LNCaP clone FGC (cell line): ENCODE measurements at regions not wholly inside any gene's neighbourhood (a gene's known extent, or its start where the extent isn't known, plus 50 kb on each side); places are given as distances from the start of the nearest gene placed in this dataset.
A peak's percentile ranks its signal among the peaks of the same experiment; 100 is the strongest.

Experiments used
- DNase-seq: peaks from one replicate; pipeline ENCODE4 v3.0.0-alpha.2; 2011; ENCODE audit warnings: low read depth
- H3K4me3 ChIP-seq: 2 replicates; pipeline ENCODE4 v1.5.1; 2011; ENCODE audit warnings: mild to moderate bottlenecking, low read depth, low read length, control low read depth
- TF ChIP-seq, protein P1 (sequence below): IDR thresholded peaks from 2 replicates; pipeline ENCODE4 v1.5.1; 2012; ENCODE audit warnings: mild to moderate bottlenecking; ENCODE audit not compliant: control insufficient read depth, insufficient read depth; ENCODE audit errors: extremely low read depth

DNA sequence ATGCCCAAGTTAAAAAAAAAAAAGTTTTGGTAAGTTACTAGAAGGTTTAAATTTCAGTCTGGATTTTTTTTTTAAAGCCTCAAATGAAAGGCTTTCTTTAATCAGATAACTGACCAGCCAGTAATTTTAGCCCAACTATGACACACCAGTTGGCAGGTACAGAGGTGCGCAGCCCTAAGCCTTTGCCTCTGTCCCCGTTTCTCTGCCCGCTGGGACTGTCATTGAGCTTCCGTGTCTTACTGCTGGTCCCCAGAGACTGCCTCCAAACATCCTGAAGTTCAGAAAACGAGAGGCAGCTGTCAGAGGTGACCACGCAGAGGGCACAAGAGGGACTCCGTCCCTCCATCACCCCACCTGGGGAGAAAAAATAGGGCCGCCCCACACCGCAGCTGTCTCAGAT is 118.2 kb downstream of the RPS12 start:
- no peak for DNase-seq
- TF ChIP-seq, protein P1, sequence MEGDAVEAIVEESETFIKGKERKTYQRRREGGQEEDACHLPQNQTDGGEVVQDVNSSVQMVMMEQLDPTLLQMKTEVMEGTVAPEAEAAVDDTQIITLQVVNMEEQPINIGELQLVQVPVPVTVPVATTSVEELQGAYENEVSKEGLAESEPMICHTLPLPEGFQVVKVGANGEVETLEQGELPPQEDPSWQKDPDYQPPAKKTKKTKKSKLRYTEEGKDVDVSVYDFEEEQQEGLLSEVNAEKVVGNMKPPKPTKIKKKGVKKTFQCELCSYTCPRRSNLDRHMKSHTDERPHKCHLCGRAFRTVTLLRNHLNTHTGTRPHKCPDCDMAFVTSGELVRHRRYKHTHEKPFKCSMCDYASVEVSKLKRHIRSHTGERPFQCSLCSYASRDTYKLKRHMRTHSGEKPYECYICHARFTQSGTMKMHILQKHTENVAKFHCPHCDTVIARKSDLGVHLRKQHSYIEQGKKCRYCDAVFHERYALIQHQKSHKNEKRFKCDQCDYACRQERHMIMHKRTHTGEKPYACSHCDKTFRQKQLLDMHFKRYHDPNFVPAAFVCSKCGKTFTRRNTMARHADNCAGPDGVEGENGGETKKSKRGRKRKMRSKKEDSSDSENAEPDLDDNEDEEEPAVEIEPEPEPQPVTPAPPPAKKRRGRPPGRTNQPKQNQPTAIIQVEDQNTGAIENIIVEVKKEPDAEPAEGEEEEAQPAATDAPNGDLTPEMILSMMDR: no peak
- H3K4me3 ChIP-seq: no peak overlapping the region

DNA sequence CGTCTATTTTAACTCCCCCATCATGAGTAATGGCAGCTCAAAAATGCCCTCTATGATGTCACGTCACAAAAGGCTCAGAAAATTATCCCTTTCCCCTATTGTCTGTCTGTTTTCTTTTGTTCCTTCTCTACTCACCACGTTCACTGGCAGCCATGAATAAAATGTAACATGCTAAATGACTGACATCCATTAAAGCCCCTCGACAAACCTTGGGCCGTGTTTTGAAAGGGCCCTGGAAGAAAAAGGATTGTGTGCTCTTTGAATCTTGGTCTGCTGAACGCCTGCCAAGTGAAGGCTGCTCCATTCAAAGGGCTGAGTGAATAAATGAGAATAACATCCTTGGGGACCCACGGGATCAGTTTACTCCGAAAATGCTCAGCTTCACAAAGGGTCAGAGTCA is 118.7 kb downstream of the RPS12 start:
- TF ChIP-seq, protein P1: no peak
- no peak overlapping the region for H3K4me3 ChIP-seq
- DNase-seq: no peak

DNA sequence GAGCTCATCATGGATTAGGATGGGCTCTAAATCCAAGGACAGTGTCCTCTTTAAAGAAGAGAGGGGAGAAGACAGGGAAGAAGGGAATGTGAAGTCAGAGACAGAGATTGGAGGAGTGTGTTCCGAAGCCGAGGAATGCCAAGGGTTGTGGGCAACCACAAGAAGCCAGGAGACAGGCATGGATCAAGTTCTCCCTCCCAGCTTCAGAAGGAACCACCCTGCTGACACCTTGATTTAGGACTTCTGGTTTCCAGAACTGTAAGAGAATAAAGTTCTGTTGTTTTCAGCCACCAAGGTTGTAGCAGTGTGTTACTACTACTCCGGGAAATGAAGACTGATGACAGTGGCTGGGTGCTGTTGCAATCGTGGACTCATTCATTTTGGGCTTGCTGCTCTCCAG is 120.1 kb downstream of the RPS12 start:
- DNase-seq: no peak
- no peak overlapping the region for H3K4me3 ChIP-seq
- TF ChIP-seq, protein P1: no peak

DNA sequence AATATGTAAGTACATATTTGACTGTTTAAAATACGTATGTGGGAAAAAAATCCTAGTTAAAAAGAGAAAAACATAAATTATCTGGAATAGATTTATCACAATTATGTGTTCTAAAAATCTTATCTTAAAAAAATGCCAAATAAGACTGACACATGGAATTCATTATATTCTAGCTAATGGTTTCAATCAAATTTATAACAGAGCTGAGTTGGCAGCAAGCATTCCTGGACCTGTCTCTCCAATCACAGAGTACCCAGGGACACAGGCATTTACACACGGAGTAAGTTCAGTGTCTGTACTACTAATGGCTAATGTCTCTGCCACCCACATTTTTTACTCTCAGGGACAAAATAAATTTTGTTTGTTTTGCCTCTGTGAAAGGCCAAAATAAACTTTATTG is 122.3 kb downstream of the RPS12 start:
- no peak for DNase-seq
- H3K4me3 ChIP-seq: no peak overlapping the region
- TF ChIP-seq, protein P1: no peak

DNA sequence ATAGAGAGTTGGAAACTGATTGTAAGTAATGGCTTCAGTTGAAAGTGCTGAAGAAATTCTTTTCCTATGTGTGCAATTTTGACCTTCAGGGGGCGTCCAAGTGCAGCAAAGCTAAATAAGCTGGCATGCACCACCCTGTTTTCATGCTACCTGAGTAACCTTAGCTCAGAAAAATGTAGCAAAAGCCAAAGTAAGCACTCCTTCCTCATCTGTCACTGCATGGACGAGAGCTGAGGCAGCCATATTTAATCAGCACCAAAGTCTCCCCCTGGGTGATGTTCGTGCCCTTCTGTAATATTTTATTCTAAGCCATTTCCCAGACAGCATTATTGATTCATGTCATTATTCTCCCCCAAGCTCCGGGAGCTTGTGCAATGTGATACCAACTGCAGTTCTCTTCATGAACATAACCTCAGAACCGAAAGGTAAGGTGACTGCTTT is 123.1 kb downstream of the RPS12 start:
- DNase-seq: peak; percentile 63
- TF ChIP-seq, protein P1: peak; percentile 67
- no peak overlapping the region for H3K4me3 ChIP-seq

GRCh38 chr6:132948889-132949288 is 134.5 kb downstream of the RPS12 start:
- TF ChIP-seq, protein P1: no peak
- no peak overlapping the region for H3K4me3 ChIP-seq
- DNase-seq: no peak

GRCh38 chr6:132950566-132950965 is 136.2 kb downstream of the RPS12 start:
- no peak for DNase-seq
- H3K4me3 ChIP-seq: no peak overlapping the region
- TF ChIP-seq, protein P1: no peak
